ENCODE measurements at regions not wholly inside any gene's neighbourhood (a gene's known extent, or its start where the extent isn't known, plus 50 kb on each side); places are given as distances from the start of the nearest gene placed in this dataset.
"Not testable (repeated sequence)": the region's sequence is repeated elsewhere in the genome, so short reads cannot be mapped to it uniquely, and the experiment has no call there.

DNA sequence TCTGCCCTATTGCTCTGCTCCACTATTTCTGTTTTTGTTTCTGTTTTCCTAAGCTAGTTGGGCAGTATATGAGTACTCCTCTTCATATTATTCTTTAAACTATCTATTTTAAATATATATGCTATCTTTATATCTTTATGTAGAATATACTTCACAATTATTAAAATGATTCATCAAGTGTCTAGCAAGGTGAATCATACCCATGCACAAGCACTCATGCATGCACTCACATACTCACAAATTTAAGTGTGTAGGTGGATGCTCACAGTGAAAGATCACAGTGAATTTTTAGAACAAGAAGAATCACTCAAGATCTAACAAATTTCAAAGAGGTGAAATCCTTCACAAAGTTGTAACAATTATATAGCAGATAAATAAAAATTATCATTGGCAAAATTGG lies 435.6 kb upstream of the SLITRK5 start:
- no peak for DNase-seq

- no peak for DNase-seq
Observed at GRCh38 chr13:87244256-87244890, 426.8 kb upstream of the SLITRK5 start.

GRCh38 chr13:87249847-87250246 lies 421.3 kb upstream of the SLITRK5 start:
- not testable (repeated sequence) for DNase-seq

GRCh38 chr13:87255394-87255793 lies 415.8 kb upstream of the SLITRK5 start:
- DNase-seq = no peak

- no peak for DNase-seq
Observed at GRCh38 chr13:87259479-87260083, 411.6 kb upstream of the SLITRK5 start.

DNA sequence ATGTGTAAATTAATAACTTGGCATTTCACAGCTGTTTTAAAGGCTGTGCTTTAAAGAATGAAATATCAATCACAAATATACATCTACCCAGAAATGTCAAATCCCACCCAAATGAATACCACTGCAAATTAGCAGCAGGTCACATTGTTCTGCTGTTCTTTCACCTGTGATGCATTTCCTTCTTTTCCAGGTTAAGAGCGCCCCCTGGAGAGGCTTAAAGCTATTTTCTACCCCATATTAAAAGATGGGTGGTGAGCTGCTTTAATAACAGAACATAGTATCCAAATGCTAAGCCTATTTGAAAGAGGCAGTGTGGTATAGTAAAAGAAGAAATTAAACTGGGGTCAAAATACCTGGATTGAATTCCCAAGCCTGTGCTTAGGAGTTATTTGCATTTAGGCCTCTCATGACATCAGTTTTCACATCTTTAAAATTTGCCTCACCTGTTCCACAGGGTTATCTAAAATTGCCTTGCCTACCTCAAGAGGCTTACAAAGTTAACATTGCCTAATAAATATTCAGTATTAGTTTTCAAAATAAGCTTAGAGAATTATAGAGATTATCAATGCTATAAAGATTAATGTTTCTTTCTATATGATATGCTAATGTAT lies 396.9 kb upstream of the SLITRK5 start:
- DNase-seq = no peak

- no peak for DNase-seq
Observed at GRCh38 chr13:87280139-87280538, 391.0 kb upstream of the SLITRK5 start.

DNA sequence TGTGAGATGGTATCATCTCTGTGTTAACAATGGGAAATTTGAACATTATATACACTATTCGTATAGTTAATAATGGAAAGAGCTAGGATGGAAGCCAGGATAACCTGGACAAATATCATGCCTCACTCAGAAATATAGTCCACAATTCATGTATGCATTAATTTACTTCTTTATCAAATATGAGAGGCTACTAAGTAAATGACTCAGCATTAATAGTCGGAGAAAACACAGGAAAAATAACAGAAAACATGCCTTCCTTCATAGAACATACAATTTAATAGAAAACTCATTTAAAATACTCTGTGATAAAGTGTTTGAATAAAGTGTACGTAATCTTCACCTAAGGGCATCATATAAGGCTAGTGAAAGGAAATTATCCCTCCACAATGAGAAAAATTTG lies 383.4 kb upstream of the SLITRK5 start:
- no peak for DNase-seq

GRCh38 chr13:87295636-87296035 lies 375.5 kb upstream of the SLITRK5 start:
- no peak for DNase-seq

DNA sequence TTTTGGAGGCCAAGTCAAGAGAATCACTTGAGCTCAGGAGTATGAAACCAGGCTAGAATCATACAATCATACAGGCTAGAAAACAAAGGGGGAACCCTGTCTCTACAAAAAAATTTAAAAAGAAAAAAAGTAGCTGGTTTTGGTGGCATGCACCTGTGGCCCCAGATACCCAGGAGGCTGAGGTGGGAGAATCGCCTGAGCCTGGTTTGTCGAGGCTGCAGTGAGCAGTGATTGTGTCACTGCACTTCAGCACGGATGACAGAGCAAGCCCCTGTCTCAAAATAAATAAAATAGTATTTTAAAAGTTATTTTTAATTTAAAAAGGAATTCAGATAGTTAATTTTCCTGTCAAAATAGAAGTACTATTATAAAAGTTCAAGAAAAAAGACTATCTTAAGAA lies 369.1 kb upstream of the SLITRK5 start:
- DNase-seq = no peak

GRCh38 chr13:87302931-87303330 lies 368.2 kb upstream of the SLITRK5 start:
- no peak for DNase-seq

DNA sequence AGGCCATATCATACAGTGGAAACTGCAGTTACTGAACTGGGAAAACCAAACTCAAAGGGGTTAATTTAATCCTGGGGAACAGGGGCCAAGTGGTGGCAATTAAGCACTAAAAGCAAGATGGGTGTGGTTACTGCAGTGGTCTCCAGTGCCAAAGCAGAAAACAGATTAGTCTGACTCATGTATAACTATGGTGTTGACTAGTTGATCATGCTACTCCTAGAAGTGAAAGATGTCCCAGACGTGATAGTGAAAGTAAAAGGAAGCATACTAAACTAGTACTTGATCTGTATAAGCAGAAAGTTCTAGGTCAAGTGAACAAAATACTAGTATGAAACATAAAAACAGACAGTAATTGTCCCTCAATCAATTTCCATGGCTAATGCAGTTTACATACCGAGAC lies 360.0 kb upstream of the SLITRK5 start:
- DNase-seq = no peak

DNA sequence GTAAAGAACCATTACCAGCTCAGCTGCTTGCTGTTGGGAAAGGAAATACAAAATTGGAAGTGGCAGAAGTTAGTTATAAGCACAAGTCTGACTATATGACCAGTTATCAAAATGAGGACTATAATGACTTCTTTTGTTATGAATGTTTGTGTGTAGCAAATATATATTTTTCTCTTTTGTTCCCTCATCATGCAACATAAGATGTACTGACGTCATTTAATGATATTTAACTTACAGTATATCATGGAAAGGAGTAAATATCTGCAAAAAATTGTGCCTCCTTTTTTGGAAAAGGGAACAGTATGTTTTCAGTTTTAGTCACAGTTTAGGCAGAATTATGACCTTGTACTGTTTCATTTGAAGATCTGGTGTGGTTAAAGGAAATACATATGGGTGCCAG lies 356.3 kb upstream of the SLITRK5 start:
- DNase-seq = no peak

DNA sequence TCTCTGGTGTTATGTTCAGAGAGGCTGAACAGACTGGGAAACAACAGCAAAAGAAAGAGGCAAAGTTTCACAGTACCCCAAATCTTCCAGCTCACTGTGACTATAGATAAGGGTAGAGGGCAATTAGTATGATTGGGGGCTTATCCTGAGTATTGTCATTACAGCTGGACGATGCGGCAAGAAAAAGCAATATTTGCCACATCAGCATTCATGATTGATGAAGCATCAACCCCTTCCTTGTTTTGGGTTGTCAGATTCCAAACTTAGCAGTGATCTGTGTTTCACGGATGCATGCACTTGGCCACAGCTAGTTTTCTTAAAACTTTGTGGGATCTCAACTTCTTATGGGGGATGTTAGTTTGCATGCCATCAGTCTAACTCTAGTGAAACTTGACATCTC lies 348.8 kb upstream of the SLITRK5 start:
- DNase-seq = no peak

DNA sequence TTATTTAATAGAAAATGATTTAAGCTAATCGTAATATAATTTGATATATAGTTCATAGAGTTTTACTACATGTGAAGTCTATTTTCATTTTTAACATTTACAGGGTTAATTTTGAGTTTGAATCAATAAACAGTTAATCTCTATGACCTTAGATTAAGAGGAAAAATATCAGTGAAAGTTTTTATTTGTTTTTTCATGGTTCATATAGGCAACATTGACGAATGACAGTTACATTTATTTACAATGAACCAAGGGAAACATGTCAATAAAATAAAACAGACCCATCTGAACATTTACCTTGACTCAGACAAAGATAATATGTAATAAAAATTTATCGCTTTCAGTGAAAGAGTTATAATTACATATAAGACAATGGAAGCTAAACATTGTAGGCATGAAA lies 346.6 kb upstream of the SLITRK5 start:
- no peak for DNase-seq

- DNase-seq = no peak
Observed at GRCh38 chr13:87331178-87331577, 340.0 kb upstream of the SLITRK5 start.

GRCh38 chr13:87333599-87333998 lies 337.6 kb upstream of the SLITRK5 start:
- DNase-seq = no peak

- DNase-seq = no peak
Observed at GRCh38 chr13:87334176-87334575, 337.0 kb upstream of the SLITRK5 start.

GRCh38 chr13:87336346-87336889 lies 334.8 kb upstream of the SLITRK5 start:
- not testable (repeated sequence) for DNase-seq

GRCh38 chr13:87344176-87344575 lies 327.0 kb upstream of the SLITRK5 start:
- DNase-seq = no peak

- no peak for DNase-seq
Observed at GRCh38 chr13:87355451-87355850, 315.7 kb upstream of the SLITRK5 start.

- no peak for DNase-seq
Observed at GRCh38 chr13:87356314-87356713, 314.9 kb upstream of the SLITRK5 start.

DNA sequence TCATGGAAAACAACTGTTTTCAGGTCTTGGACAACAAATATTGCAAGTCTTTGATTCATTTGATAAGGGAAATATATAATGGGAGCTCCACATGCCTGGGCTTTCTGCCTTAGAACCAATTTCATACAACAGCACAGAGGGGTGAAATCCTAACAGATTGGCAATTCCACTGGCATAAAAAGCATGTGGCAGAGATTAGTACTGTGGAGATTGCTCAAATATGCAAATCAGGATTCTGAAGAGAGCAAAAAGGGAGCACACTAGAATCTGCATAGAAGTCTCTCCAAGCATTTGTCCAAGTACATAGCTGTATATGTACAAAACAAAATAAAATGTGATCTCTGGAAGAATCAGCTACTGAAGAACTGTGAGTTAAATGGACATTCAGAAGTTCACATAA lies 312.9 kb upstream of the SLITRK5 start:
- DNase-seq = no peak

- DNase-seq = no peak
Observed at GRCh38 chr13:87361216-87361615, 310.0 kb upstream of the SLITRK5 start.

Data from CD4-positive, alpha-beta T cell treated with Interferon gamma for 1 hour (primary cell).